GM12864 (cell line): ENCODE measurements at regions not wholly inside any gene's neighbourhood (a gene's known extent, or its start where the extent isn't known, plus 50 kb on each side); places are given as distances from the start of the nearest gene placed in this dataset.

Experiments used
- DNase-seq: peaks from one replicate; pipeline ENCODE4 v3.0.0-alpha.2; 2011; ENCODE audit warnings: low read depth
- H3K4me3 ChIP-seq: 2 replicates; pipeline ENCODE4 v1.5.1; 2011; ENCODE audit warnings: mild to moderate bottlenecking, low read depth, low read length, control low read depth
- TF ChIP-seq, protein P1 (sequence below): IDR thresholded peaks from 2 replicates; pipeline ENCODE4 v1.5.1; 2011; ENCODE audit warnings: low read depth, mild to moderate bottlenecking, moderate library complexity, low read length, control low read depth, inconsistent platforms; ENCODE audit errors: missing control alignments

DNA sequence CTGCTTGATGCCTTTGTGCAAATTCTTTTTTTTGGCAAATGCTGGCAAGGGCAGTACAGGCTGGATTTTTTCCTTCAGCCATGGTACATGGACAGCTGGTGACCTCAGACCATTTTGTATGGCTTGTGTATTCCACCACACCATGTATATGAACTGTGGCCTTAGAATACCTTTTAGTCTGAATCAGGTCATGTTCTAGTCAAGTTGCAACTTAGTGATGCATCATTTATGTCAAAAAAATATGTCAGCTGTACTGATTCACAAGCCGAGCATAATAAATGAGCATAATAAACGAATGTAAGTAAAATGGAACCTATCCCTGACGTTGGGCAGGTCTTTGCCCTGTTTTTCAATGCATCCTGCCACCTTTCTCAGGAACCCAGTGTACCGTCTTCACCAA, 219.7 kb upstream of the RUNX1 start:
- TF ChIP-seq, protein P1, sequence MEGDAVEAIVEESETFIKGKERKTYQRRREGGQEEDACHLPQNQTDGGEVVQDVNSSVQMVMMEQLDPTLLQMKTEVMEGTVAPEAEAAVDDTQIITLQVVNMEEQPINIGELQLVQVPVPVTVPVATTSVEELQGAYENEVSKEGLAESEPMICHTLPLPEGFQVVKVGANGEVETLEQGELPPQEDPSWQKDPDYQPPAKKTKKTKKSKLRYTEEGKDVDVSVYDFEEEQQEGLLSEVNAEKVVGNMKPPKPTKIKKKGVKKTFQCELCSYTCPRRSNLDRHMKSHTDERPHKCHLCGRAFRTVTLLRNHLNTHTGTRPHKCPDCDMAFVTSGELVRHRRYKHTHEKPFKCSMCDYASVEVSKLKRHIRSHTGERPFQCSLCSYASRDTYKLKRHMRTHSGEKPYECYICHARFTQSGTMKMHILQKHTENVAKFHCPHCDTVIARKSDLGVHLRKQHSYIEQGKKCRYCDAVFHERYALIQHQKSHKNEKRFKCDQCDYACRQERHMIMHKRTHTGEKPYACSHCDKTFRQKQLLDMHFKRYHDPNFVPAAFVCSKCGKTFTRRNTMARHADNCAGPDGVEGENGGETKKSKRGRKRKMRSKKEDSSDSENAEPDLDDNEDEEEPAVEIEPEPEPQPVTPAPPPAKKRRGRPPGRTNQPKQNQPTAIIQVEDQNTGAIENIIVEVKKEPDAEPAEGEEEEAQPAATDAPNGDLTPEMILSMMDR = no peak
- no peak overlapping the region for H3K4me3 ChIP-seq
- no peak for DNase-seq

DNA sequence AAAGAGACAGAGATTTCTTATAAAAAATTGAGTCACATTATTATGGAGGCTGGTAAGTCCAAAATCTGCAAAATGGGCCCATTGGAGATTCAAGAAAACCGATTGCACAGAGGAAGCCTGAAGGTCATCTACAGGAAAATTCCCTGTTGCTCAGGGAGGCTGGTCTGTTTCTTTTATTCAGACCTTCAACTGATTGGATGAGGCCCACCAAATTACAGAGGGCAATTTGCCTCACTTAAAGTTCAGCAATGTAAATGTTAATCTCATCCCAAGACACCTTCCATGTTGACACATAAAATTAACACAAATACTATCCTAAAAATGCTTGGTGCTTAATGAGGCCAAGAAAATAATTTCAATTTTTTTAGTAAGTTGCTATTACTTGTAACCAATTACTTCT, 219.2 kb upstream of the RUNX1 start:
- H3K4me3 ChIP-seq = no peak overlapping the region
- TF ChIP-seq, protein P1 = no peak
- DNase-seq = no peak

- TF ChIP-seq, protein P1 = no peak
- no peak for DNase-seq
- no peak overlapping the region for H3K4me3 ChIP-seq
Measured at GRCh38 chr21:35266546-35266945, 217.4 kb upstream of the RUNX1 start.

DNA sequence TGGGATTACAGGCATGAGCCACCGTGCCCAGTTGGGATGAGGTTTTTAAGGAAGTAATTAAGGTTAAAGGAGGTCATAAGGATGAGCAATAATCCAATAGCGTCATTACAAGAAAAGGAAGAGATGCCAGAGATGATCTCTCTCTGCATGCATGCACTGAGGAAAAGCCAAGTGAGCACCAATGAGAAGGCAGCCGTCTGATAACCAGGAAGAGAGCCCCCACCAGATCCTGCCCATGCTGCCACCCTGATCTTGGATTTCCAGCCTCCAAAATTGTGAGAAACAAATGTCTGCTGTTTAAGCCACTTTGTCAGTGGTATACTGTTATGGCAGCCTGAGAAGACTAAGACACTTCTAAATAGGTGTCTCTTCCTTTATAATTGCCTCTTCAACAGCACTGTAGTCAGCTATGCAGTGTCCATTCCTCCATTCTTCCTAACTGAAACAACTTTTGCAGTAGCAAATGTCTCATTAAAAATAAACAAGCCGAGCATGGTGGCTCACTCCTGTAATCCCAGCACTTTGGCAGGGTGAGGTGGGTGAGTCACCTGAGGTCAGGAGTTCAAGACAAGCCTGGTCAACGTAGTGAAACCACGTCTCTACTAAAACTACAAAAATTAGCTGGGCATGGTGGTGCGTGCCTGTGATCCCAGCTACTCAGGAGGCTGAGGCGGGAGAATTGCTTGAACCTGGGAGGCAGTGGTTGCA, 216.2 kb upstream of the RUNX1 start:
- TF ChIP-seq, protein P1 = no peak
- DNase-seq = no peak
- no peak overlapping the region for H3K4me3 ChIP-seq

DNA sequence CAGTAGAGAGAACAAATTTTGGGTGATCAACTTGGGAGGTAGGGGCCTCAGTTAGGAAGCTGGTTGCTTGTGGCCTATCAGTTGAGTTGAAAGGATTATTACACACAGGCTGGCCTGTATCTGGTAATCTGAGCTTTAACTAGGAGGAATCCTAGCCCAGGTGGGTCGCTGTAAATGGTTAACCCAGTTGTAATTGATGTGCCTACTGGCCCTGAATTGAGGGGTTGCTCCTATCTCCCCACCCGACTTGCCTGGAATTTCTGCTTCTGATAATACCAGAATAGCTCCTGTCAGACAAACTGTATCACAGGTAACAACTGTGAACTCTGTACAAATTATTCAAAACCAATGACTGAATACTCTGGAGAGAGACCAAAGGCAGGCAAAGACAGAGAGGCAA, 210.4 kb upstream of the RUNX1 start:
- no peak overlapping the region for H3K4me3 ChIP-seq

GRCh38 chr21:35258521-35258920, 209.4 kb upstream of the RUNX1 start:
- TF ChIP-seq, protein P1 = no peak
- DNase-seq = no peak
- H3K4me3 ChIP-seq = no peak overlapping the region

More for the DNA sequence above, 210.4 kb upstream of the RUNX1 start:
- no peak for DNase-seq
- TF ChIP-seq, protein P1 = no peak

- TF ChIP-seq, protein P1 = no peak
- no peak overlapping the region for H3K4me3 ChIP-seq
- DNase-seq = no peak
Measured at GRCh38 chr21:35257413-35257812, 208.3 kb upstream of the RUNX1 start.
